ENCODE measurements at regions not wholly inside any gene's neighbourhood (a gene's known extent, or its start where the extent isn't known, plus 50 kb on each side); places are given as distances from the start of the nearest gene placed in this dataset.
A peak's percentile ranks its signal among the peaks of the same experiment; 100 is the strongest.

DNA sequence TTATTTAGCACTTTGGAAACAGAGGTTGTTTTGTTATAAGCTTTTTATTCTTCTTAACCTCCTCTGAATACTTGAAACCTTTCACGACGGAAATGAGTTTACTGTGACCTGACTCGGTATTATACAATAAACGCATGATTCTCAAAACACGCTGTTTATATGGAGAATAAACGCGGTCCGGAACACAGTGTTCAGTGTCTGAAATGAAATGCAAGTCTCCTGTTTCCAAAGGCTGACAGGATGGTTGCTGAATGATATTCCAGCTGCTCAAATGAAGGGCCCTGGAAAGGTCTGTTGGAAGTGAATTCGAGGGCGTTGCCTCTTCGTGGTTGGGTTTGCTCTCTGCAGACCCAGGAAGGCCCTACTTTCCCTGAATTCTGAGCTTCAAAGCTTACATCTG is 83.4 kb downstream of the RSPH3 start:
- no peak overlapping the region; the same call in 1 of the 2 replicates for H3K14ac ChIP-seq (replicated peaks; ENCODE audit: low read depth, low read length)
- H3K79me1 ChIP-seq (ENCODE audit: low read depth in 1 of 2, low read length in 2 of 2), result no peaks in the 10 kb centered on the region
- DNase-seq, result no peak
- H3K56ac ChIP-seq (ENCODE audit: extremely low read depth, insufficient read depth, low read length), result no peak overlapping the region; the same call in 1 of the 2 replicates
- no peak overlapping the region for H3K9ac ChIP-seq (ENCODE audit: low read depth, low read length)
- no peak for TF ChIP-seq SMC3 (IDR thresholded peaks at IDR 0.05; ENCODE audit: low read depth, low read length)
- TF ChIP-seq BHLHE40 (IDR thresholded peaks at IDR 0.05; ENCODE audit: low read depth, low read length), result no peak
- TF ChIP-seq CEBPB (IDR thresholded peaks at IDR 0.05; ENCODE audit: low read depth, low read length), result no peak
- no peak for TF ChIP-seq RCOR1 (IDR thresholded peaks at IDR 0.05; ENCODE audit: insufficient replicate concordance, low read length)
- no peak for TF ChIP-seq FOS (IDR thresholded peaks at IDR 0.05; ENCODE audit: low read depth, low read length)
- TF ChIP-seq MAZ (IDR thresholded peaks at IDR 0.05; ENCODE audit: borderline replicate concordance, low read depth, low read length), result no peak
- no peak for TF ChIP-seq NFE2L2 (IDR thresholded peaks at IDR 0.05; ENCODE audit: low read depth, low read length)
- TF ChIP-seq, protein P1, sequence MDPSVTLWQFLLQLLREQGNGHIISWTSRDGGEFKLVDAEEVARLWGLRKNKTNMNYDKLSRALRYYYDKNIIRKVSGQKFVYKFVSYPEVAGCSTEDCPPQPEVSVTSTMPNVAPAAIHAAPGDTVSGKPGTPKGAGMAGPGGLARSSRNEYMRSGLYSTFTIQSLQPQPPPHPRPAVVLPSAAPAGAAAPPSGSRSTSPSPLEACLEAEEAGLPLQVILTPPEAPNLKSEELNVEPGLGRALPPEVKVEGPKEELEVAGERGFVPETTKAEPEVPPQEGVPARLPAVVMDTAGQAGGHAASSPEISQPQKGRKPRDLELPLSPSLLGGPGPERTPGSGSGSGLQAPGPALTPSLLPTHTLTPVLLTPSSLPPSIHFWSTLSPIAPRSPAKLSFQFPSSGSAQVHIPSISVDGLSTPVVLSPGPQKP (IDR thresholded peaks at IDR 0.05; ENCODE audit: borderline replicate concordance, low read depth, low read length), result no peak
- no peak for TF ChIP-seq POLR2A (IDR thresholded peaks at IDR 0.05; ENCODE audit: low read depth, low read length)
- TF ChIP-seq RAD21 (IDR thresholded peaks at IDR 0.05; ENCODE audit: low read length), result no peak
- TF ChIP-seq, protein P2, sequence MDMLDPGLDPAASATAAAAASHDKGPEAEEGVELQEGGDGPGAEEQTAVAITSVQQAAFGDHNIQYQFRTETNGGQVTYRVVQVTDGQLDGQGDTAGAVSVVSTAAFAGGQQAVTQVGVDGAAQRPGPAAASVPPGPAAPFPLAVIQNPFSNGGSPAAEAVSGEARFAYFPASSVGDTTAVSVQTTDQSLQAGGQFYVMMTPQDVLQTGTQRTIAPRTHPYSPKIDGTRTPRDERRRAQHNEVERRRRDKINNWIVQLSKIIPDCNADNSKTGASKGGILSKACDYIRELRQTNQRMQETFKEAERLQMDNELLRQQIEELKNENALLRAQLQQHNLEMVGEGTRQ (IDR thresholded peaks at IDR 0.05; ENCODE audit: low read depth, low read length), result no peak
- no peak for TF ChIP-seq MAFK (IDR thresholded peaks at IDR 0.05; ENCODE audit: low read depth, low read length)
- no peak for TF ChIP-seq CHD1 (IDR thresholded peaks at IDR 0.05; ENCODE audit: low read depth, low read length)
- no peak for TF ChIP-seq RFX5 (IDR thresholded peaks at IDR 0.05; ENCODE audit: low read depth, low read length)
- TF ChIP-seq MXI1 (IDR thresholded peaks at IDR 0.05; ENCODE audit: borderline replicate concordance, low read depth, low read length), result no peak
- TF ChIP-seq, protein P3, sequence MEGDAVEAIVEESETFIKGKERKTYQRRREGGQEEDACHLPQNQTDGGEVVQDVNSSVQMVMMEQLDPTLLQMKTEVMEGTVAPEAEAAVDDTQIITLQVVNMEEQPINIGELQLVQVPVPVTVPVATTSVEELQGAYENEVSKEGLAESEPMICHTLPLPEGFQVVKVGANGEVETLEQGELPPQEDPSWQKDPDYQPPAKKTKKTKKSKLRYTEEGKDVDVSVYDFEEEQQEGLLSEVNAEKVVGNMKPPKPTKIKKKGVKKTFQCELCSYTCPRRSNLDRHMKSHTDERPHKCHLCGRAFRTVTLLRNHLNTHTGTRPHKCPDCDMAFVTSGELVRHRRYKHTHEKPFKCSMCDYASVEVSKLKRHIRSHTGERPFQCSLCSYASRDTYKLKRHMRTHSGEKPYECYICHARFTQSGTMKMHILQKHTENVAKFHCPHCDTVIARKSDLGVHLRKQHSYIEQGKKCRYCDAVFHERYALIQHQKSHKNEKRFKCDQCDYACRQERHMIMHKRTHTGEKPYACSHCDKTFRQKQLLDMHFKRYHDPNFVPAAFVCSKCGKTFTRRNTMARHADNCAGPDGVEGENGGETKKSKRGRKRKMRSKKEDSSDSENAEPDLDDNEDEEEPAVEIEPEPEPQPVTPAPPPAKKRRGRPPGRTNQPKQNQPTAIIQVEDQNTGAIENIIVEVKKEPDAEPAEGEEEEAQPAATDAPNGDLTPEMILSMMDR (conservative IDR thresholded peaks at IDR 0.05; ENCODE audit: low read depth, low read length), result no peak
- no peak overlapping the region for H3K23ac ChIP-seq (ENCODE audit: low read depth, low read length)
- in situ Hi-C loops (cut with MboI; ENCODE audit: low sequenced_read_pairs) (no loop called here), intact Hi-C loops (cut with micrococcal nuclease) (no loop called here), dilution Hi-C loops (cut with HindIII; ENCODE audit: low sequenced_read_pairs, unreplicated experiment) (no loop called here)
- H3K4me3 ChIP-seq (ENCODE audit: insufficient read depth, low read depth, low read length), result no peak overlapping the region
- H3K4ac ChIP-seq (ENCODE audit: low read depth, low read length), result no peak overlapping the region
- H4K5ac ChIP-seq (ENCODE audit: low read depth, low read length), result no peak overlapping the region
- no peak overlapping the region for H2BK20ac ChIP-seq (ENCODE audit: low read depth, low read length)
- no peak overlapping the region for H2BK120ac ChIP-seq (ENCODE audit: low read depth, low read length)
- no peak overlapping the region; the same call in 1 of the 2 replicates for H4K91ac ChIP-seq (ENCODE audit: insufficient read depth, low read depth, low read length)
- no peak overlapping the region for H2BK5ac ChIP-seq (ENCODE audit: low read depth, low read length, poor library complexity, severe bottlenecking)
- WGBS, 2 experiments (ENCODE audit: extremely low coverage in 2 of 2, insufficient read length in 1 of 2), result no CpG with 5 or more reads among the region's 11 CpGs
- H2AK9ac ChIP-seq (replicated peaks; ENCODE audit: low read depth, low read length, poor library complexity), result no peak overlapping the region
- BruUV-seq (replicated peaks), result no TSS peak
- no peak for ATAC-seq (ENCODE audit: low read depth)
- H3K36me3 ChIP-seq (ENCODE audit: control insufficient read depth, insufficient read depth, low read length), result no peaks in the 10 kb centered on the region
- no peaks in the 10 kb centered on the region; the same call in 1 of the 2 replicates for H3K27me3 ChIP-seq (ENCODE audit: control insufficient read depth, insufficient read depth, low read length)
- no peak overlapping the region for H2BK15ac ChIP-seq (ENCODE audit: low read depth, low read length)
- H3K9me3 ChIP-seq (ENCODE audit: control insufficient read depth, insufficient read depth, low read length), result no peaks in the 10 kb centered on the region
- no peak overlapping the region for H3K18ac ChIP-seq (ENCODE audit: low read depth, low read length)
- 0 out of 4 replicates have a peak overlapping the region, but pooled peaks of 1 of the 2 experiments have one; percentile 35 for H4K8ac ChIP-seq (ENCODE audit: low read depth in 2 of 2, low read length in 2 of 2)
- H2AFZ ChIP-seq (replicated peaks; ENCODE audit: low read length, poor library complexity), result peak overlapping the region; percentile 78
- H4K20me1 ChIP-seq (ENCODE audit: insufficient read depth, low read length), result no peaks in the 10 kb centered on the region
- peaks cover 2% of the 10 kb centered on the region; the same call in 1 of the 2 replicates for H3K4me1 ChIP-seq (ENCODE audit: control insufficient read depth, insufficient read depth, low read length)
- H3K27ac ChIP-seq (ENCODE audit: insufficient read depth, low read length), result no peak overlapping the region
- no peak overlapping the region for H2AK5ac ChIP-seq (ENCODE audit: low read depth, low read length)
- H3K9me1 ChIP-seq (ENCODE audit: insufficient read depth, low read length), result no peaks in the 10 kb centered on the region; the same call in 1 of the 2 replicates
- POLR2A ChIA-PET (ENCODE audit: unreplicated experiment), result no interaction called here
- CTCF ChIA-PET, result no interaction called here
- H3K4me2 ChIP-seq (ENCODE audit: low read depth, low read length), result no peak overlapping the region
